ENCODE measurements at regions not wholly inside any gene's neighbourhood (a gene's known extent, or its start where the extent isn't known, plus 50 kb on each side); places are given as distances from the start of the nearest gene placed in this dataset.

- TF ChIP-seq, protein P1, sequence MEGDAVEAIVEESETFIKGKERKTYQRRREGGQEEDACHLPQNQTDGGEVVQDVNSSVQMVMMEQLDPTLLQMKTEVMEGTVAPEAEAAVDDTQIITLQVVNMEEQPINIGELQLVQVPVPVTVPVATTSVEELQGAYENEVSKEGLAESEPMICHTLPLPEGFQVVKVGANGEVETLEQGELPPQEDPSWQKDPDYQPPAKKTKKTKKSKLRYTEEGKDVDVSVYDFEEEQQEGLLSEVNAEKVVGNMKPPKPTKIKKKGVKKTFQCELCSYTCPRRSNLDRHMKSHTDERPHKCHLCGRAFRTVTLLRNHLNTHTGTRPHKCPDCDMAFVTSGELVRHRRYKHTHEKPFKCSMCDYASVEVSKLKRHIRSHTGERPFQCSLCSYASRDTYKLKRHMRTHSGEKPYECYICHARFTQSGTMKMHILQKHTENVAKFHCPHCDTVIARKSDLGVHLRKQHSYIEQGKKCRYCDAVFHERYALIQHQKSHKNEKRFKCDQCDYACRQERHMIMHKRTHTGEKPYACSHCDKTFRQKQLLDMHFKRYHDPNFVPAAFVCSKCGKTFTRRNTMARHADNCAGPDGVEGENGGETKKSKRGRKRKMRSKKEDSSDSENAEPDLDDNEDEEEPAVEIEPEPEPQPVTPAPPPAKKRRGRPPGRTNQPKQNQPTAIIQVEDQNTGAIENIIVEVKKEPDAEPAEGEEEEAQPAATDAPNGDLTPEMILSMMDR (IDR thresholded peaks at IDR 0.05), result no peak
- intact Hi-C loops (cut with DNase I), result no loop called here
- H3K4me1 ChIP-seq, result no peaks in the 10 kb centered on the region
Measured at GRCh38 chr11:97977726-97978125, 1043.0 kb upstream of the CNTN5 start.

GRCh38 chr11:97979741-97980140, 1041.0 kb upstream of the CNTN5 start:
- Histone ChIP-seq H3K27ac (no peak overlapping the region), H3K9me3 (no peaks in the 10 kb centered on the region), H3K36me3 (no peaks in the 10 kb centered on the region), H3K4me3 (no peak overlapping the region), H3K4me1 (no peaks in the 10 kb centered on the region), H3K27me3 (no peaks in the 10 kb centered on the region)
- DNase-seq (ENCODE audit: low spot score in 2 of 2), result no peak
- intact Hi-C loops (cut with DNase I), result no loop called here
- TF ChIP-seq, protein P1 (IDR thresholded peaks at IDR 0.05), result no peak

More at GRCh38 chr11:97977726-97978125, 1043.0 kb upstream of the CNTN5 start:
- Histone ChIP-seq H3K27me3 (no peaks in the 10 kb centered on the region), H3K36me3 (no peaks in the 10 kb centered on the region), H3K9me3 (no peaks in the 10 kb centered on the region), H3K27ac (no peak overlapping the region), H3K4me3 (no peak overlapping the region)
- no peak for DNase-seq (ENCODE audit: low spot score in 2 of 2)

DNA sequence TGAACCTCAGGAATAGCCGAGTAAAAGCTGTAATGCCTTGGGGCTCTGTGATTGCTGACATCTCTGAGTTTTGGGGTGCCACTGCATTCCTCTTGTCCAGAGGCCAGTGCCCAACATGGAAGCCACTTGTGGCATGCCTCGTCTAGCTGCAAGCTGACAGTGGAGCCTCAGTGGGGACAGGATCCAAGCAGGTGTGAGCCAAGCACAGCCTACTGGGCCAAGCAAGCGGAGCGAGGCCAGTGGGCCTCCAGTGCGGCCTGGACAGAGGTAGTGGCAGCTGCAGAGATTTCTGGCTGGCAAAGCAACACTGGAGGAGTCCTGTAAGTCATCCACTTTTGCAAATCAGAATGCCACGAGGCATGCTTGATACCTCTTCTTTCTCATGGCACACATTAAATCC, 1038.2 kb upstream of the CNTN5 start:
- no peak overlapping the region for H3K27ac ChIP-seq
- H3K4me1 ChIP-seq, result no peaks in the 10 kb centered on the region
- no peak for DNase-seq (ENCODE audit: low spot score in 2 of 2)
- no peak overlapping the region for H3K4me3 ChIP-seq
- intact Hi-C loops (cut with DNase I), result no loop called here
- no peaks in the 10 kb centered on the region for H3K36me3 ChIP-seq
- TF ChIP-seq, protein P1 (IDR thresholded peaks at IDR 0.05), result no peak
- no peaks in the 10 kb centered on the region for H3K9me3 ChIP-seq
- no peaks in the 10 kb centered on the region for H3K27me3 ChIP-seq

DNA sequence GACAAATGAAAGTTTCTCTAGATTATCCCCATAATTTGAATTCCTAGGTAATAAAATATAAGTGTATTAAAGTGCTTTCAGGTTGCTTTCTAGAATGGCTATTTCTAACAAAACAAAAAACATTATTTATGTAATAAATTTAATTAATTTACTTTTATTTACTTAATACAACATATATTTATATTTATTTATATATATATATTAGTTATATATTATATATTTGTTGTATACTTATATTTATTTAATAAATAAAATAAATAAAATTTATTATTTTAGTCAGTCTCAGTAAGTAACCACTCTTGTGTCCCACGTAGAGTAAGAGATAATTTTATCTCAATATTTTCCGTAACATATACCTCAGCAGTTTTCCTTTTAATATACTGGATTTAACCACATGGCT, 1031.6 kb upstream of the CNTN5 start:
- H3K27me3 ChIP-seq, result no peaks in the 10 kb centered on the region
- TF ChIP-seq, protein P1 (IDR thresholded peaks at IDR 0.05), result no peak
- intact Hi-C loops (cut with DNase I), result no loop called here
- H3K9me3 ChIP-seq, result no peaks in the 10 kb centered on the region
- H3K27ac ChIP-seq, result no peak overlapping the region
- H3K4me1 ChIP-seq, result no peaks in the 10 kb centered on the region
- H3K36me3 ChIP-seq, result no peaks in the 10 kb centered on the region
- no peak overlapping the region for H3K4me3 ChIP-seq
- no peak for DNase-seq (ENCODE audit: low spot score in 2 of 2)

- Histone ChIP-seq H3K9me3 (no peaks in the 10 kb centered on the region), H3K27me3 (no peaks in the 10 kb centered on the region), H3K4me1 (no peaks in the 10 kb centered on the region), H3K4me3 (no peak overlapping the region), H3K36me3 (no peaks in the 10 kb centered on the region), H3K27ac (no peak overlapping the region)
- TF ChIP-seq, protein P1 (IDR thresholded peaks at IDR 0.05), result no peak
- no peak for DNase-seq (ENCODE audit: low spot score in 2 of 2)
- intact Hi-C loops (cut with DNase I), result no loop called here
Measured at GRCh38 chr11:97990162-97990920, 1030.4 kb upstream of the CNTN5 start.

Measured in ascending aorta (tissue), 2 donors.